Hepatocyte (in vitro differentiated cells): ENCODE measurements at regions not wholly inside any gene's neighbourhood (a gene's known extent, or its start where the extent isn't known, plus 50 kb on each side); places are given as distances from the start of the nearest gene placed in this dataset.

Source experiments
- DNase-seq: peaks from one replicate; pipeline ENCODE4 v3.0.0-alpha.2; 2016; ENCODE audit warnings: low spot score
- H2AFZ ChIP-seq: fragments of 200-600 bp; sonication (generic); 2 replicates; pipeline ENCODE4 v1.6.0; 2016; ENCODE audit warnings: antibody characterized with exemption, mild to moderate bottlenecking
- H3K27ac ChIP-seq: fragments of 200-600 bp; sonication (generic); 2 replicates; pipeline ENCODE4 v1.5.1; 2016; ENCODE audit warnings: mild to moderate bottlenecking
- H3K27me3 ChIP-seq: fragments of 200-600 bp; sonication (generic); 2 replicates; pipeline ENCODE4 v1.6.1; 2016
- H3K36me3 ChIP-seq: fragments of 200-600 bp; sonication (generic); replicated peaks from 2 replicates; pipeline ENCODE4 v1.5.1; 2016; ENCODE audit warnings: low read depth; ENCODE audit not compliant: insufficient read depth
- H3K4me1 ChIP-seq: fragments of 200-600 bp; sonication (generic); 2 replicates; pipeline ENCODE4 v1.5.1; 2016; ENCODE audit warnings: mild to moderate bottlenecking, moderate library complexity; ENCODE audit not compliant: insufficient read depth
- H3K4me2 ChIP-seq: fragments of 200-600 bp; sonication (generic); 2 replicates; pipeline ENCODE4 v1.6.0; 2016
- H3K4me3 ChIP-seq: fragments of 200-600 bp; sonication (generic); 2 replicates; pipeline ENCODE4 v1.5.1; 2016; ENCODE audit warnings: mild to moderate bottlenecking
- H3K79me2 ChIP-seq: fragments of 200-600 bp; sonication (generic); 2 replicates; pipeline ENCODE4 v1.6.0; 2017; ENCODE audit warnings: mild to moderate bottlenecking
- H3K9me2 ChIP-seq: fragments of 200-600 bp; sonication (generic); replicated peaks from 2 replicates; pipeline ENCODE4 v1.6.0; 2017; ENCODE audit warnings: mild to moderate bottlenecking; ENCODE audit not compliant: insufficient read depth
- H3K9me3 ChIP-seq: fragments of 200-600 bp; sonication (generic); 2 replicates; pipeline ENCODE4 v1.5.1; 2016; ENCODE audit warnings: low read depth, mild to moderate bottlenecking
- H4K20me1 ChIP-seq: fragments of 200-600 bp; sonication (generic); 2 replicates; pipeline ENCODE4 v1.6.0; 2016; ENCODE audit warnings: mild to moderate bottlenecking; ENCODE audit not compliant: insufficient read depth, poor library complexity, severe bottlenecking
- CTCF ChIP-seq: fragments of 200-600 bp; sonication (generic); IDR thresholded peaks from 2 replicates; pipeline ENCODE4 v1.5.1; 2016; ENCODE audit warnings: antibody characterized with exemption, mild to moderate bottlenecking; ENCODE audit not compliant: poor library complexity
- EZH2 ChIP-seq: fragments of 200-600 bp; sonication (generic); IDR thresholded peaks from 2 replicates; pipeline ENCODE4 v1.6.1; 2016; ENCODE audit warnings: antibody characterized with exemption, mild to moderate bottlenecking, borderline replicate concordance
- EZH2phosphoT487 ChIP-seq: fragments of 200-600 bp; sonication (generic); IDR thresholded peaks from one replicate; pipeline ENCODE4 v1.6.1; 2018; ENCODE audit warnings: antibody characterized with exemption, mild to moderate bottlenecking, low read depth, moderate library complexity; ENCODE audit not compliant: unreplicated experiment, severe bottlenecking
- WGBS: methylation state at CpG from one replicate; pipeline ENCODE4 v1.1.6; 2016; ENCODE audit warnings: low lambda C conversion rate; ENCODE audit errors: missing lambda C conversion rate; 5-methylcytosine and 5-hydroxymethylcytosine counted together

GRCh38 chr2:4144731-4145130, 441.4 kb downstream of the DCDC2C start:
- H3K27ac ChIP-seq = no peak overlapping the region
- H3K9me3 ChIP-seq = no peaks in the 10 kb centered on the region
- no peak for TF ChIP-seq EZH2
- TF ChIP-seq CTCF = no peak
- no peak for DNase-seq
- H2AFZ ChIP-seq = no peak overlapping the region
- no peaks in the 10 kb centered on the region for H3K36me3 ChIP-seq
- H3K9me2 ChIP-seq = no peaks in the 10 kb centered on the region
- WGBS = 89% methylated on average over 1 of the region's 1 CpG
- no peaks in the 10 kb centered on the region for H3K4me1 ChIP-seq
- H4K20me1 ChIP-seq = no peaks in the 10 kb centered on the region
- H3K79me2 ChIP-seq = no peaks in the 10 kb centered on the region
- no peak overlapping the region for H3K4me2 ChIP-seq
- no peaks in the 10 kb centered on the region for H3K27me3 ChIP-seq
- H3K4me3 ChIP-seq = no peak overlapping the region

GRCh38 chr2:4151521-4151920, 448.1 kb downstream of the DCDC2C start:
- 77% methylated on average over 2 of the region's 2 CpGs for WGBS
- no peak for DNase-seq
- Histone ChIP-seq H3K27ac (no peak overlapping the region), H3K4me2 (no peak overlapping the region), H2AFZ (no peak overlapping the region), H3K27me3 (no peaks in the 10 kb centered on the region), H3K9me2 (no peaks in the 10 kb centered on the region), H3K36me3 (no peaks in the 10 kb centered on the region), H3K4me1 (no peaks in the 10 kb centered on the region), H3K4me3 (no peak overlapping the region), H4K20me1 (no peaks in the 10 kb centered on the region), H3K79me2 (no peaks in the 10 kb centered on the region), H3K9me3 (no peaks in the 10 kb centered on the region)
- TF ChIP-seq EZH2 (no peak), EZH2phosphoT487 (no peak), CTCF (no peak)

- TF ChIP-seq CTCF = no peak
- no peak for TF ChIP-seq EZH2
- no peak for TF ChIP-seq EZH2phosphoT487
- no peaks in the 10 kb centered on the region for H3K27me3 ChIP-seq
- H3K27ac ChIP-seq = no peak overlapping the region
- no peak for DNase-seq
- no peak overlapping the region for H2AFZ ChIP-seq
- H3K9me2 ChIP-seq = no peaks in the 10 kb centered on the region
- no peaks in the 10 kb centered on the region for H3K4me1 ChIP-seq
- H3K79me2 ChIP-seq = no peaks in the 10 kb centered on the region
- no peak overlapping the region for H3K4me3 ChIP-seq
- H3K9me3 ChIP-seq = no peaks in the 10 kb centered on the region
- H3K36me3 ChIP-seq = no peaks in the 10 kb centered on the region
- 94% methylated on average over 1 of the region's 1 CpG for WGBS
- no peak overlapping the region for H3K4me2 ChIP-seq
- H4K20me1 ChIP-seq = no peaks in the 10 kb centered on the region
These were observed 448.7 kb downstream of the DCDC2C start for GRCh38 chr2:4152051-4152450.

- Histone ChIP-seq H3K9me3 (no peaks in the 10 kb centered on the region), H3K4me1 (no peaks in the 10 kb centered on the region), H3K27me3 (no peaks in the 10 kb centered on the region), H3K4me3 (no peak overlapping the region), H3K79me2 (no peaks in the 10 kb centered on the region), H4K20me1 (no peaks in the 10 kb centered on the region), H3K4me2 (no peak overlapping the region), H2AFZ (no peak overlapping the region), H3K9me2 (no peaks in the 10 kb centered on the region), H3K27ac (no peak overlapping the region), H3K36me3 (no peaks in the 10 kb centered on the region)
- no peak for DNase-seq
- 81% methylated on average over 2 of the region's 2 CpGs for WGBS
- no peak for TF ChIP-seq EZH2phosphoT487
- TF ChIP-seq EZH2 = no peak
- no peak for TF ChIP-seq CTCF
These were observed 465.5 kb downstream of the DCDC2C start for GRCh38 chr2:4168834-4169233.
